ENCODE measurements at regions not wholly inside any gene's neighbourhood (a gene's known extent, or its start where the extent isn't known, plus 50 kb on each side); places are given as distances from the start of the nearest gene placed in this dataset.
A peak's percentile ranks its signal among the peaks of the same experiment; 100 is the strongest.

GRCh38 chr12:14256555-14257169 lies 108.8 kb upstream of the ATF7IP start:
- no peak for TF ChIP-seq CREB1 (IDR thresholded peaks at IDR 0.05; ENCODE audit: low read depth)
- TF ChIP-seq RAD21 (IDR thresholded peaks at IDR 0.05; ENCODE audit: low read depth): peak; percentile 61

DNA sequence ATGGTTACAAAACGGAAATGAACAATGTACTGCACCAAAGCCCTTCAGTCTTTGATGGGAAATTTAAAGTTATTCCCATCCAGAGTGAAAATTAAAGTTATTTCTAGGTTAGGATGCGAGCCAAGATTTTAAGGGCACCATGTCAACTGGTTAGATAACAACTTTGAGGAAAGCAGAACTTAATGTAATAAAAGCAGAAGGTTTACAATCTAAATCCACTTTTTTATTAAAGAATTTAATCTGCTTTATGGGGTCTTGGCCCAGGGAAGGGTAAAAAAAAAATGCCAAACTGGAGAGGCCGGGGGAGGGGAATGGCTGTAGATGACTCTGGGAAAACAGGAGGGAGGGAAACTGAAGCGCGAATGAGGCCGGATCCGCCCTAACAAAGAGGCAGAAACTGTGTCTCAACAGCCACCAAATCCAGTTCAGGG lies 108.2 kb upstream of the ATF7IP start:
- TF ChIP-seq EGR1 (IDR thresholded peaks at IDR 0.05): no peak
- TF ChIP-seq EP300 (IDR thresholded peaks at IDR 0.05; ENCODE audit: borderline replicate concordance): no peak
- no peak; the same call in 1 of the 2 replicates for TF ChIP-seq ZBTB7A (IDR thresholded peaks at IDR 0.05; ENCODE audit: low read depth)
- no peak; the same call in 1 of the 2 replicates for TF ChIP-seq MAX (IDR thresholded peaks at IDR 0.05)
- no peak for TF ChIP-seq RAD21 (IDR thresholded peaks at IDR 0.05; ENCODE audit: low read depth)
- TF ChIP-seq, protein P1, sequence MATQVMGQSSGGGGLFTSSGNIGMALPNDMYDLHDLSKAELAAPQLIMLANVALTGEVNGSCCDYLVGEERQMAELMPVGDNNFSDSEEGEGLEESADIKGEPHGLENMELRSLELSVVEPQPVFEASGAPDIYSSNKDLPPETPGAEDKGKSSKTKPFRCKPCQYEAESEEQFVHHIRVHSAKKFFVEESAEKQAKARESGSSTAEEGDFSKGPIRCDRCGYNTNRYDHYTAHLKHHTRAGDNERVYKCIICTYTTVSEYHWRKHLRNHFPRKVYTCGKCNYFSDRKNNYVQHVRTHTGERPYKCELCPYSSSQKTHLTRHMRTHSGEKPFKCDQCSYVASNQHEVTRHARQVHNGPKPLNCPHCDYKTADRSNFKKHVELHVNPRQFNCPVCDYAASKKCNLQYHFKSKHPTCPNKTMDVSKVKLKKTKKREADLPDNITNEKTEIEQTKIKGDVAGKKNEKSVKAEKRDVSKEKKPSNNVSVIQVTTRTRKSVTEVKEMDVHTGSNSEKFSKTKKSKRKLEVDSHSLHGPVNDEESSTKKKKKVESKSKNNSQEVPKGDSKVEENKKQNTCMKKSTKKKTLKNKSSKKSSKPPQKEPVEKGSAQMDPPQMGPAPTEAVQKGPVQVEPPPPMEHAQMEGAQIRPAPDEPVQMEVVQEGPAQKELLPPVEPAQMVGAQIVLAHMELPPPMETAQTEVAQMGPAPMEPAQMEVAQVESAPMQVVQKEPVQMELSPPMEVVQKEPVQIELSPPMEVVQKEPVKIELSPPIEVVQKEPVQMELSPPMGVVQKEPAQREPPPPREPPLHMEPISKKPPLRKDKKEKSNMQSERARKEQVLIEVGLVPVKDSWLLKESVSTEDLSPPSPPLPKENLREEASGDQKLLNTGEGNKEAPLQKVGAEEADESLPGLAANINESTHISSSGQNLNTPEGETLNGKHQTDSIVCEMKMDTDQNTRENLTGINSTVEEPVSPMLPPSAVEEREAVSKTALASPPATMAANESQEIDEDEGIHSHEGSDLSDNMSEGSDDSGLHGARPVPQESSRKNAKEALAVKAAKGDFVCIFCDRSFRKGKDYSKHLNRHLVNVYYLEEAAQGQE (IDR thresholded peaks at IDR 0.05; ENCODE audit: low read depth): no peak
- no peak; the same call in 1 of the 2 replicates for TF ChIP-seq TAF1 (IDR thresholded peaks at IDR 0.05; ENCODE audit: low read depth)
- peak; percentile 12; the same call in 1 of the 2 replicates for TF ChIP-seq USF1 (IDR thresholded peaks at IDR 0.05)
- TF ChIP-seq CEBPB (IDR thresholded peaks at IDR 0.05): peak; percentile 92
- TF ChIP-seq CREB1 (IDR thresholded peaks at IDR 0.05; ENCODE audit: low read depth): 0 out of 2 replicates have a peak, but pooled peaks have one; percentile 15
- TF ChIP-seq TCF12 (IDR thresholded peaks at IDR 0.05; ENCODE audit: low read depth): no peak
- TF ChIP-seq FOXM1 (IDR thresholded peaks at IDR 0.05; ENCODE audit: borderline replicate concordance, low read depth): no peak; the same call in 1 of the 2 replicates
- no peak for TF ChIP-seq NFIC (IDR thresholded peaks at IDR 0.05)
- no peak for TF ChIP-seq TEAD4 (IDR thresholded peaks at IDR 0.05)

- TF ChIP-seq EGR1 (IDR thresholded peaks at IDR 0.05) (no peak), MAX (IDR thresholded peaks at IDR 0.05) (peak; percentile 51), FOXM1 (IDR thresholded peaks at IDR 0.05; ENCODE audit: borderline replicate concordance, low read depth) (peak; percentile 81), CREB1 (IDR thresholded peaks at IDR 0.05; ENCODE audit: low read depth) (no peak), YY1 (IDR thresholded peaks at IDR 0.05; ENCODE audit: low read depth) (peak; percentile 87), RAD21 (IDR thresholded peaks at IDR 0.05; ENCODE audit: low read depth) (no peak; the same call in none of the 2 replicates), EP300 (IDR thresholded peaks at IDR 0.05; ENCODE audit: borderline replicate concordance) (peak; percentile 91), CEBPB (IDR thresholded peaks at IDR 0.05) (peak; percentile 88), TCF12 (IDR thresholded peaks at IDR 0.05; ENCODE audit: low read depth) (peak; percentile 93), TAF1 (IDR thresholded peaks at IDR 0.05; ENCODE audit: low read depth) (peak; percentile 45; the same call in 1 of the 2 replicates), TEAD4 (IDR thresholded peaks at IDR 0.05) (peak; percentile 75), NFIC (IDR thresholded peaks at IDR 0.05) (peak; percentile 81)
Measured at GRCh38 chr12:14257734-14258574, 107.5 kb upstream of the ATF7IP start.

DNA sequence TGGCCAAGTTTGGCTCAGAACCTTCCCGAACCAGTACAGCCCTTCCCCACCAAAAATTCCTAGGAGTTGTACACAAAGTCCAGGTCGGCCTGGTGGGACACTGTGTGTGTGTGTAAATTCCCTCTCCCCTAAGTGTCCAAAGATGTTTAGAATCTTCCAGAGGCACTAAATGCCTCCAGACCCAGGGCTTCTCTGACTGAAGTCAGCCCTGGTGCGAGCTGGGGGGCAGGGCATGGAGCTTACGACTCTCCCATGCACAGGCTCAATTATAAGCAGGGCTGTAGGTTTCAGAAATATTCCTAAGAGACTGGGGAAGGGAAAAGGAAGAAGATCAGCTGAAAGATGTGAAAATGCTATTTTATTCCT lies 106.9 kb upstream of the ATF7IP start:
- TF ChIP-seq, protein P1 (IDR thresholded peaks at IDR 0.05; ENCODE audit: low read depth): no peak
- TF ChIP-seq NFIC (IDR thresholded peaks at IDR 0.05) (no peak), TEAD4 (IDR thresholded peaks at IDR 0.05) (no peak), RAD21 (IDR thresholded peaks at IDR 0.05; ENCODE audit: low read depth) (peak; percentile 10; the same call in 1 of the 2 replicates), EGR1 (IDR thresholded peaks at IDR 0.05) (no peak), TAF1 (IDR thresholded peaks at IDR 0.05; ENCODE audit: low read depth) (no peak)

- TF ChIP-seq USF1 (IDR thresholded peaks at IDR 0.05) (no peak), NFIC (IDR thresholded peaks at IDR 0.05) (no peak), TEAD4 (IDR thresholded peaks at IDR 0.05) (no peak), RAD21 (IDR thresholded peaks at IDR 0.05; ENCODE audit: low read depth) (no peak), TAF1 (IDR thresholded peaks at IDR 0.05; ENCODE audit: low read depth) (no peak), EP300 (IDR thresholded peaks at IDR 0.05; ENCODE audit: borderline replicate concordance) (no peak), CEBPB (IDR thresholded peaks at IDR 0.05) (no peak), FOXM1 (IDR thresholded peaks at IDR 0.05; ENCODE audit: borderline replicate concordance, low read depth) (no peak), CREB1 (IDR thresholded peaks at IDR 0.05; ENCODE audit: low read depth) (no peak), EGR1 (IDR thresholded peaks at IDR 0.05) (no peak), ZBTB7A (IDR thresholded peaks at IDR 0.05; ENCODE audit: low read depth) (no peak), TCF12 (IDR thresholded peaks at IDR 0.05; ENCODE audit: low read depth) (no peak), MAX (IDR thresholded peaks at IDR 0.05) (no peak), YY1 (IDR thresholded peaks at IDR 0.05; ENCODE audit: low read depth) (no peak)
- TF ChIP-seq, protein P1 (IDR thresholded peaks at IDR 0.05; ENCODE audit: low read depth): no peak
Measured at GRCh38 chr12:14259481-14260010, 105.9 kb upstream of the ATF7IP start.

Measured in Ishikawa (cell line).